ENCODE measurements at regions not wholly inside any gene's neighbourhood (a gene's known extent, or its start where the extent isn't known, plus 50 kb on each side); places are given as distances from the start of the nearest gene placed in this dataset.
"Not testable (repeated sequence)": the region's sequence is repeated elsewhere in the genome, so short reads cannot be mapped to it uniquely, and the experiment has no call there.

DNA sequence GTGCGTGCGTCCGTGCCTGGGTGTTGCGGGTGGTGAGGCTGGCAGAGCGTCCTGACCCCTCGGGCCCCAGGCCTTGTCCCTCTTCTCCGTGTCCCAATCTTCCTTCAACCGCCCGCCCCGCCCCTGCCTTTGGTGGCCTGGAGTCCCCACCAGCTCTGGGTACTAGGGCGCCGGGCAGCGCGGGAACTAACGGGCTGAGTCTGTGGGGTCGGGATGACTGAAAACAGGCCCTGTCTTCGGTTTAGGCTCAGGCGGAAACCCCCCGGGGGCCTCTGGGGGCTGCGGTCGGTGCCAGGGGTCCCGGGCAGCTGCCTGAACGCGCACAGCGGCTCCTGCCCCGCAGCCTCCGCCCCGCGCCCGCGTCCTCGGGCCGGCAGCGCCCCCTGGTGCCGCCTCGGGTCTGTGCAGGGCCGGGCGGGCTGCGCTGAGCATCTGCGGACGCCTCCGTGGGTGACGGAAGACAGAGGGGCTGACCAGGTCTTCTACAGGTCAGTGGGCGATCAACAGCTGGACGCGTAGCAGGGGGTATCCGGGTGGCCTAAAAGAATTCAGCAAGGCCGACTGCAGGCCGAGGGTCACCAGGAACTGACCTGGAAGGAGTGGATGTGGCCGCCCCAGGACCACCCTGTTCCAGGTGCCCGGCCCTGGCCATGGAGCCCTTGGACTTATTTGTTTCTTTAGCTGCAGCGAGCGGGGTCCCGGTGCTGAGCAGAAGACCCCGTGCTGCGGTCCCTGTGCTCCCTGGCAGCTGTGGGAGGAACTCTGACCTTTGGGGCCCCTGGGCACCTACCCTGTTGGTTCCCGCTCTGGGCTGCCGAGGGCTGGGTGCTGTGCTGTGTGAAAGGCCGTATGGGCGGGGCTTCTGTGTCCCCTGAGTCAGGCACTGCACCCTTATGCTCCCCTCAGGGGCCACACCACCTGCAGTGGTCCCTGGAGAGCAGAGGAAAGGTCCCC lies 130.2 kb upstream of the LPCAT1 start:
- not testable (repeated sequence) for DNase-seq (ENCODE audit: low read depth in 3 of 3)

DNA sequence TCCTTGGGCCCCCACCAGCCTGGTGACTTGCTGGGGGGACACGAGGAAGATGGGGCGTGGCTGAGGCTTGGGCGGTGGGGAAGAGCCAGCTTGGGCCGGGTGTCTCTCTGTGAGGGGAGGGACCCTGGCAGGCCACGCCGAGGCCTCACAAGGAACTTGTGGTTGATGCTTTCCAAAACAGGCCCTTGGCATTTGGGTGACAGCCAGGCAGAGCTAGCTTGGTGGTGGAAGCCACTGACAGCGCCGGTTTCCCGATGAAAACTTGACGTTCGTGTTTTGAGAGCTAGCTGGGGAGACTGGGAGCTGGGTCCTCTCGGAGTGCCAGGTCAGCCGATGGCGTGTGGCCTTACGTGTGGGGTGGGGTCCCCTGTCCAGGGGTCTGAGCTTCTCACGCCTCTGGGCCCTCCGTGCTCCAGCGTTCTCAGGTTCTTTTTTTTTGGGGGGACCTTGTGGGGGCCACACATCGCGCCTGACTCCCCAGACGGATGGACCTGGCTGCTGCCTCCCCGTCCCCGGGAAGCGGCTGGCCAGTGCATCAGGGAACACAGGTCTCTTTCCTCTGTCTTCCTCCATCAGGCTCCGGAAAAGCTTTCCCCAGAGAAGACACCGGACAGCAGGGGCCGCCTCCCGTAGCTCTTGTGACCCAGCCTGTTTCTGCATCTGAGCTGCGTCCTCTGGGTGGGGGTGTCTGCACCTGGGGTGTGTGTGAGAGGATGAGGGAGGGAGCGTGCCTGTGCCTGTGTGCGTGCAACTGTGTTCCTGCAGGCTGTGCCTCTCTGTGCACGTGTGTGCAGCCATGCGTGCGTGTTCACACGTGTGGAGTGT lies 129.3 kb upstream of the LPCAT1 start:
- no peak for DNase-seq (ENCODE audit: low read depth in 3 of 3)

DNA sequence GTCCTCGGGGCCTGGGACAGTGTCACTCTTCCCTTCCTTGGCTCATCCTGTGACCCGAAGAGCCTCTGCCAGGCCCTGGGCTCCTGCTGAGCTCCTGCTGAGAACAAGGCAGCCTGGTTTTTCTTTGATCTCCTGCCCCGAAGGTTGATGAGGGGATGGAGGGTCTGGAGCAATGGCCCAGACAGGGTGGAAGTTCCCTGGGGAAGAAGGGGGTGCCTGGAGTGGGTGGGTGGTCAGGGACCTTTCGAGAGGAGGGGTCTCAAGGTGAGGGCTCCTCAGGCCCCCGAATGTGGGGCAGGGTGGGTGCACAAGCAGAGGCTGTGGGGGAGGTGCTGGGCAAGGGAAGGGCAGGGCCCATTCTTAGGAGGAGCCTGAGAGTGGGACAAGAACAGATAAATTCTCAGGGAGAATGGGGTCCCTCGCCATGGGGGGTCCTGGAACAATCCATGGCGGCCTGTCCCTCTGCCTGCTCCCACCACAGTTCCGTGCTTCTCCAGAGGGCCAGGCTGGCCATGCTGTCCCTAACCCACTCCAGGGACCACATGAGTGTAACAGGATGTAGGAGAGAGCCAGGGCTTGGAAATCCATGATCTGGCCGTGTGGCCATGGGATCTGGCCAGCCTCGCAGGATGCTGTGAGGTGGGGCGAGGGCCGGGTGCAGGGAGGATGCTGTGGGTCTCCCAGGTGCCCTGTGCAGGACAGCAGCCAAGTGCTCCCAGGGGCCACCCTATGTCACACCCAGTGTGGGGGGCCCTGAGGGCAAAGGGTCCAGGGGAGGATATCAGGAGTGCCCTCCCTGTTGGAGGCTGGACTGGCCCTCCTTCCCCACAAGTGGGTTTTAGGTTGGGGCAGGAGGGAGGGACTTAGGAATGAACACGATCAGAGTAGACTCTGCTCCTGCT lies 128.5 kb upstream of the LPCAT1 start:
- no peak for DNase-seq (ENCODE audit: low read depth in 3 of 3)

DNA sequence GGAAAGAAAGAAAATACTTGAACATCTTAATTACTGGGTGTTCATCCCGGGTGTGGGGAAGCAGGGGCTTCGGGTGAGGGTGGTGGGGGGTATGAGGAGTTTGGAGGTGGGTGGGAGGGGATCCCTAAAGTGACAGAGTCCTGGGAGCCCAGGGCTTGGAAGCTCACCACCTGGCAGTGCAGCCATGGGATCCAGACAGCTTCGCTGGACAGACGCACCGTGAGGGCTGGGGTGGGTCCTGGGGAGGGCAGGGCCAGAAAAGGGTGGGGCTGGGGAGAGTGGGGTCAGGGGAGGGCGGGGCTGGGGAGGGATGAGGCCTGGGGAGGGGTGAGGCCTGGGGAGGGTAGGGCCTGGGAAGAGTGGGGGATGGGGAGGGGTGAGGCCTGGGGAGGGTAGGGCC lies 127.5 kb upstream of the LPCAT1 start:
- no peak for DNase-seq (ENCODE audit: low read depth in 3 of 3)

DNA sequence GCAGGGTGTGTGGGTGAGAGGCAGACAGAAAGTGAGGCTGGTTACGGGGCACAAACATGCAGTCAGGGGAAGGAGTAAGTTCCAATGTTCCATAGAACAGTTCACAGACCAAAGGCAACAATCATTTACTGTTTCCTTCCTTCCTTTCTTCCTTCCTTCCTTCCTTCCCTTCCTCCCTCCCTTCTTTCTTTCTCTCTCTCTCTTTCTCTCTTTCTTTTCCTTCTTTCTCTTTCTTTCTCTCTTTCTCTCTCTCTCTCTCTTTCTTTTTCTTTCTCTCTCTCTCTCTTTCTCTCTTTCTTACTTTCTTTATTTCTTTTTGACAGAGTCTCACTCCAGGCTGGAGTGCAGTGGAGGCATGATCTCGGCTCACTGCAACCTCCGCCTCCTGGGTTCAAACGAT lies 125.8 kb upstream of the LPCAT1 start:
- DNase-seq (ENCODE audit: low read depth in 3 of 3) = no peak

DNA sequence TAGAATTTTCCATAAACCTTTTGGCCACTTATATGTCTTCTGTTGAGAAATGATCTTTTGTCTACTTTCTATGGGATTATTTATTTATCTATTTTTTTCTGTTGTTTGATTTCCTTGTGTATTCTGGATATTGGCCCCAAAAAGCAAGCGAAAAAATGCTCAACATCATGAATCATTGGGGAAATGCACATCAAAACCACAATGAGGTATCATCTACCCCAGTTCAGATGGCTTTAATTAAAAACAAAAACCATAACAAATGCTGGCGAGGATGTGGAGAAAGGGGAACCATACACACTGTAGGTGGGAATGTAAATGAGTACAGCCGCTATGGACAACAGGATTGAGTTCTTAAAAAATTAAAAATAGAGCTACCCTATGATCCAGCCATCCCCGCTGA lies 125.0 kb upstream of the LPCAT1 start:
- no peak for DNase-seq (ENCODE audit: low read depth in 3 of 3)

DNA sequence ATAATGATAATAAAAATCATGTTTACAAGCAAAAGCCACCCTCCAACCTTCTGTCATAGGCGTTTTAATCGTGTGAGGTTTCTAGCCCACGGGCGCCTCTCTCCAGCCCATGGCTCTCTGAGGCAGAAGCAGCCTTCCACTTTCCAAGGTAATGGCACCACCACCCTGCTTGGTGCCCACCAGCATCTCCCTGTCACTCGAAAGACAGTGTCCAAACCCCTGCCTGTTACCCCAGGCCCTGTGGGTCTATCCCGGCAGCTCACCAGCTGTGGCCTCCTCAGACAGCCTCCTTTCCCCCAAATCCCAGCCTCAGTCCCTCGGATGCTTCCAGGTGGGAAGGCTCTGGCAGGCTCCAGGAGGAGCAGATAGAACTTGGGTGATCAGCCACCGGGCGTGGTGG lies 123.8 kb upstream of the LPCAT1 start:
- no peak for DNase-seq (ENCODE audit: low read depth in 3 of 3)

DNA sequence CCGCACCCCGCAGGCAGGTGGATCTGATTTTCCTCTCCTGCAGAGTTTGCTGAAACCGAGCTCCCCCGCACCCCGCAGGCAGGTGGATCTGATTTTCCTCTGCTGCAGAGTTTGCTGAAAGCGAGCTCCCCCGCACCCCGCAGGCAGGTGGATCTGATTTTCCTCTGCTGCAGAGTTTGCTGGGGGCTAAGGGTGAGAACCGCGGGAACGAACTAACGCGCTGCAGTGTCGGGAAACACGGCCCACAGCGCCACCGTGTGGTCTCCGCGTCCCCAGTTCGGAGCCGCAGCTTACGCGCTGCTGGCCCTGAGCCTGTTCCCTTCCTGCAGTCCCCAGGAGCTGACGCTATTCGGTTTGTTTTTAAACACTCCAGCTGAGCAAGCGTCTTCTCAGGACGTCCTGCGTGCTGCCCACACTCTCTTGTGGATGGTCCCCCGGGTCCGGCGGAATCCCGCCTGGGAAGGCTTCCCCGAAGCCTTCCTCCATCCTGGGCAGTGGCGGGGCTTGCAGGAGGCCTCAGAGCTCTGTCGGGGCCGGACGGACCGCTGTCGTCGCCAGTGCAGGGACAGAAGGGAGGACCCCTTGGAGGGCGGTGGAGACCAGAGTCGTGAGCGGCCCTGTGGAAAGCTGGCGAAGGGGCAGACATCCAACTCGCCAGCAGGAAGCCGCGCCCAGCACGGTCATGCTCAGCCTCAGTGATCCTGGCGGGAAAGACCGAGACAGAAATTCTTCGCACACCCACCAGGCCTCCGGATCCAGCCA lies 121.2 kb upstream of the LPCAT1 start:
- DNase-seq (ENCODE audit: low read depth in 3 of 3) = peak; percentile 48 to 65 (median 57)

DNA sequence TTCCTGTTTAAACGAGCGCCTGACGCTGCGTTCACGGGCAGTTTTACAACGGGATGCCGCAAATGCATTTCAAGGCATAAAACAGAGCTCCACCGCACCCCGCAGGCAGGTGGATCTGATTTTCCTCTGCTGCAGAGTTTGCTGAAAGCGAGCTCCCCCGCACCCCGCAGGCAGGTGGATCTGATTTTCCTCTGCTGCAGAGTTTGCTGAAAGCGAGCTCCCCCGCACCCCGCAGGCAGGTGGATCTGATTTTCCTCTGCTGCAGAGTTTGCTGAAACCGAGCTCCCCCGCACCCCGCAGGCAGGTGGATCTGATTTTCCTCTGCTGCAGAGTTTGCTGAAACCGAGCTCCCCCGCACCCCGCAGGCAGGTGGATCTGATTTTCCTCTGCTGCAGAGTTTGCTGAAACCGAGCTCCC lies 120.6 kb upstream of the LPCAT1 start:
- DNase-seq (ENCODE audit: low read depth in 3 of 3) = not testable (repeated sequence)

DNA sequence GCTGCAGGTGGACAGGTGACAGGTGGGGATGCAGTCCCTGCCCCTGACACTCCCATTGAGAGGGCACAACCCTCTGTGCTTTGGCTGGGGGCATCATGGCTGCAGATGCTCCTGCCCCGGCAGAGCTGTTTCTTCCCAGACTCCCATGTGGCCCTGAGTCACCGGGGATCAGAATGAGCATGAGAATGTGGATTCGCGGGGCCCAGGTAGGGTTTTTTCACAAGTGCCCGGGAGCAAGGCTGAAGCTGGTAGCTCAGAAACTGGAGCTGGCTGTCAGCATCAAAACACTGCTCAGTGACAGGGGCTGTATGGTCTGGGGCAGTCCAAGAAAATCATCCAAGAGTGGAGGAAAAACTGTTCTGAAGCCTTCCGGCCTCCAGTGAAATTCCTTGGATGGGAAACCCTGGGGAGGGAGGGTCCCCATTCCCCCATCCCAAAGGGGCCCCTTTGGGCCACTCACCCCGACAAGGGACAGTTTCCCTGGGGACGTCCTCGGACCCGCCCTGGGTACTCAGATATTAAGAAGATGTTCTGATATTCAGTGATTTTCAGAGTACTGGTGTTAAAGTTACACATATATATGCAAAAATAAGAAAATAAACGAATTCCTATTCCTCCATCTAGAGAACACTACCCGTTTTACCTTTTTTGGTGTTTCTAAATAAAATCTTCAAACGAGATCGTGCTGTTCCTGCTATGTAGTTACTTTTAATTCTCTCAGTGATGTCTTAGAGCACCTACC lies 120.1 kb upstream of the LPCAT1 start:
- no peak for DNase-seq (ENCODE audit: low read depth in 3 of 3)

DNA sequence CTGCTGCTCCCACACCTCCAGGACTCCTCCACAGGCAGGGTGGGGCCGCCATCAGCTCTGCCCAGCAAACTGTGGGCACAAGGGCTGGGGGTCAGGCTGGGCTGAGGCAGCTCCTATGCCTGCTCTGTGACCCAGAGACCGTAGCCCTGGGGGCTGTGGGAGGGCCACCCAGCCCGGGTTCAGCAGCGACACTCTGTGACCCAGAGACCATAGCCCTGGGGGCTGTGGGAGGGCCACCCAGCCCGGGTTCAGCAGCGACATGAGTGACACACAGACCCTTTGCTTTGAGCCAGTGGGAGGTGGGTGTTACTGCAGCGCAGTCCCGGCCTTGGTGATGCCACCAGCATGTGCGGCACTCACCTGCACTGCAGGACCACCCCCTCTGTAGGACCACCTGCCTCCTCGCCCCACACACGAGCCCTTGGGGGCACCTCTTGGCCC lies 118.9 kb upstream of the LPCAT1 start:
- no peak for DNase-seq (ENCODE audit: low read depth in 3 of 3)

DNA sequence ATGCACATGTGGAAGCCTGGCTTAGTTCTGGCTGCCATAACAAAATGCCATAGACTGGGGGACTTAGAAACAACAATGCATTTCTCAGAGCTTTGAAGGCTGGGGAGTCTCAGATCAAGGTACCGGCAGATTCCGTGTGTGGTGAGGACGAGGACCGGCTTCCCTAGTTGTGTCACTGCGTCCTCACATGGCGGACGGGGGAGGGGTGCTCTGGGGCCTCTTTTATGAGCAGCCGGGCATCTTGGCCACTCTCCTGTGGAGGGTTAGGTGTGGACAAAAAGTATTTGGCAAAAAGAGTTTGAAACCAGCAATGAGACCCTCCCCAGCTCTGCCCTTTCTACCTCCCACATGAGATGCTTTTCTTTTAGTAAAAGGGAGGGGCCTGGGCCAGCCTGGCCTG lies 118.5 kb upstream of the LPCAT1 start:
- no peak for DNase-seq (ENCODE audit: low read depth in 3 of 3)

DNA sequence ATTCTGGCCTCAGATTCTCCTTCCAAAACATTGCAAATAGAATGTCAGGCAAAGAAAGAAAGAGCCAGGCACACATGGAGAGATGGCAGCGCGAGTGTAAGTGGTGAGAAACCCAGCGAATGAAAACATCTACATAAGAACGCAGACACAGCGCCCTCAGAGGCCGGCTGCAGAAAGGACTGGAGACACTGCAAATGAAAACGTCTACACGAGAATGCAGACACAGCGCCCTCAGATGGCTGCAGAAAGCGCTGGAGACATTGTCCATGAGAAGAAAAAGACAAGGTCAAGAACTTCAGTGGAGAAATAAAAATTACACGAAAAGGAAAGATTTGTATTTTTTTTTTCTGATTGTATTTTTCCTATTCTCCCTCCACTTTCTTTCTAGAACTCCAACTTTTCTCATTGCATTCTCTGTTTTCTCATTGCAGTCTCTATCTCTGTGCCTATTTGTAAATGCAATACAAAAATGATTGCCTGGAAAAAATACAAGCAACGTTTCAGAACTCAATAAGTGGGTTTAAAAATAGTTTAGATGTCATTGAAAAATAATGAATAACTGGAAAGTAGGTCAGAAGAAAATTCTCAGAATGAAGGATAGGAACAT lies 117.9 kb upstream of the LPCAT1 start:
- DNase-seq (ENCODE audit: low read depth in 3 of 3) = peak; percentile 38 to 51 (median 48)

DNA sequence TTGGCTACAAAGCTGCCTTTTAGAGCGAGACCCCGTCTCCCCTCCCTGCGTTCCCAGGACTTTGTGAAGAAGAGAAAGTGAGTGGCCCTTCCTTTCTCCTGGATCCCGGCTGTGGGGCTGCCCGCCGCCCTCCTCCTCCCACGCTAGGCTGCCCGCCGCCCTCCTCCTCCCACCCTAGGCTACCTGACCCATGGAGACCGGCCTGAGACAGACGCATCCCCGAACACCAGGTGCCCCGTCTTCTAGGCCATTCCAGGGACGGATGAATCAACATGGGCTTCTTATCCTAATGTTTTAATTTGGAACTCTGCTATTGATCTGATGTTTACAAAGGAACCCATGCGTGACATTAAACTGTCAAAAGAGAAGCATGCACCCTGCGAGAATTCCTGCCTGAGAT lies 117.3 kb upstream of the LPCAT1 start:
- no peak for DNase-seq (ENCODE audit: low read depth in 3 of 3)

DNA sequence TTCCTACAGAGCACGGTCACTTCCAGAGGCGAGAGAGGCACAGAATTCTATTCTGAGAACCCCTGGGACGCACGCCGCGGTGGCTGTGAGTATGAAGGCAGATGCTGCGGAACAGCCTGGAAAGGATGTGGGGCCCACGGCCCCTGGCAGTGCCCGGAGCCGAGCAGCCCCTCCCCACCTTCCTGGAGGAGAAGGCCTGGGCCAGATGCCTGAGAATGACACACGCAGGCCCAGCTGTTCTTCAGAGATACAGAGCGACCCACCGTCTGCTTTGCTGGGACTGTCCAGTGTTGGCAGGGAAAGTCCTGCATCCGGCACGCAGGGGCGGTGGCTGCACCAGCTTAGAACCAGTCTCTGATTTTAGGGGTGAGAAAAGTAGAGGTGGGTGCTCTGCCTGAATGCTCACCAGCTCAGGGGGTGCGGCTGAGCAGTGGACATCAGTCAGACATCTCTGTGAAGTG lies 116.7 kb upstream of the LPCAT1 start:
- DNase-seq (ENCODE audit: low read depth in 3 of 3) = no peak

DNA sequence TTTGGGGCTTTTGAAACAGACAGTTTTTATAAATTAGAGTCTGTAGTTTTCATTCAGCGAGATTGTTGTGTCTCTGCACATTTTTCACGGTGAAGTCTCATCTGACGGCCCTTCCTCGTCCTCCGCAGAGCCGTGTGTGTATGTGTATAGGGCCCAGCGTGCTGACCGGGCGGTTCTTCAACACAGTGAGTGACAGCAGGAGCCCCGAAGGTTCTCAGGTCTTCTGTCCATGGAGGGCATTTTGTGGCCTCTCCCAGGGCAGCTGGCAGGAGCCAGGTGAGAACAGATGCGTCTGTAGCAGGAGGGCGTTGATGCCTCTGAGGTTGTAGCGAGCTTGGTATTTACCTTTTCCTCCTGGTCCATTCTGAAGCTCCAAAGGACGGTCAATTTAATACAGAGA lies 116.0 kb upstream of the LPCAT1 start:
- DNase-seq (ENCODE audit: low read depth in 3 of 3) = no peak

DNA sequence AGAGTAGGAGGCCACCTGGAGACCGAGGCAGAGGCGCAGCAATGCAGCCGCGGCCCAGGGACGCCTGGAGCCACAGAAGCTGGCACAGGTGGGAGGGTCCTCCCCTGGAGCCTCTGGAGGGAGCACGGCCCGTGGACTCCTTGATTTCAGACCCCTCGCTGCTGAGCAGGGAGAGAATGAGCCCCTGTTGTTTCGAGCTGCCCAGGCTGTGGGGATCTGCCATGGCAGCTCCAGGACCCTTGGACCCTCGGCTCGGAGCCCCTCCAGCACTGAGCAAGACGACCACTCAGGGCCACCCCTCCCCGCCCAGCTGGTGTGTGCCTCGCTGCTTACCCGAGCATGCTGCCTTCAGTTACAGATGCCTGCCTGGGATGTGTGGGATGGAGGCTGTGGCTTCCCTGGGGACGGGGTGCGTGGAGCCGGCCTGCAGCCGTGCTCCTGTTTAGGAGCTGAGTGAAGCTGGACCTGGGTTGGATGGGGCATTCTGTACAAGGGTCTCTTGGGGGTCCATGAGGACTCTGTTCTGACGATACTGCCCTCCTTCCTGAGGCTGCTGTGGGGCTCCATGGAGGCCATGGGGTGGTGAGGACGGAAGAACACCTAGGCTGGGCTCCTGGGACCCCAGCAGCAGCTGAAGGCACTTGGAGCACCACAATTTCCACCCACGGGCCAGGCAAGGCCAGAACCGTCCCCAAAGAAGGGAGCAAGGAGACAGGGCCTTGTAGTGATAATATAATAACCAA lies 115.1 kb upstream of the LPCAT1 start:
- DNase-seq (ENCODE audit: low read depth in 3 of 3) = no peak

DNA sequence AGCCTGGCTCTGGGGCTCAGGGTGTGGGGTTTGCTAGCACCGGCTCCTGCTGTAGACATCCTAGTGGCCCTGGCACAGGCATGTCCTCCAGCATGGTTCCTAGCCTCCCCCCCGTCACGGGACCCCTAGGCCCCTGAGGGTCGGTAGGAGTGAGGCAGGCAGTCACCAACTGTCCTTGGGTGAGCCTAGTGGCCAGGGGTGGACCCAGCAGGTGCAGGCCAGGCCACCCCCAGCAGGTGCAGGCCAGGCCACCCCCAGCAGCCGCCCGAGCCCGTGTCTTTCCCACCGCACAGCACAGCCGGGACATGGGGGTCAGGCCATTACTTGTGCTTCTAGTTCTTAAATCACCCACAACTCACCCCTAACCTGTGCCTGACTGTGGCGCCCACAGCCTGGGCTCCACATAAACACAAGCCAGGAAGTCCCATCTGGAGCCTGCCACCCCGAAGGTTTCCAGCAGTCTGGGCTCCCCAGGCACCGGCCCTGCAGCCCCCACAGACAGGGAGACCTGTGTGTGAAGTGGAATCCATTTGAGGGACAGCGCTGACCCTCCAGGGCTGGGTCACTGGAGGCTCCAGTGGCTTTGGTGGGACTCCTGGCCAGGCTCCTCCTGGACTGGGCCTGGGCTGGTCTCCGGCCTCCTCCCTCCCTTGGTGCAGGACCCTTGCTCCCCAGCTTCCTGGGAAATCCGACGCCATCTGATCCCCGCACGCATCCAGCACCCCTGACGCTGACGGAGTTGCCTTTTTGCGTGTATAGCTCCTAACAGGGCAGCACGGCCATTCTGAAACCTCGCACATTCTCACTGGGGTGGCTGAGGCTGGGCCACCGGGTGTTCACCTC lies 114.1 kb upstream of the LPCAT1 start:
- DNase-seq (ENCODE audit: low read depth in 3 of 3) = no peak

Measured in stimulated activated CD4-positive, alpha-beta T cell treated with anti-CD3 and anti-CD28 coated beads, TNF-alpha, amount 100 ng/mL, for 4 hours (primary cell).